Keratinocyte (primary cell): ENCODE measurements at regions not wholly inside any gene's neighbourhood (a gene's known extent, or its start where the extent isn't known, plus 50 kb on each side); places are given as distances from the start of the nearest gene placed in this dataset.

Experiments
- EZH2 ChIP-seq: IDR thresholded peaks from one replicate; pipeline ENCODE4 v1.6.1; 2012; ENCODE audit warnings: inconsistent platforms, mild to moderate bottlenecking, low read length, moderate library complexity
- TF ChIP-seq, protein P1 (sequence below), 3 experiments: IDR thresholded peaks in 1 of 3; conservative IDR thresholded peaks in 1 of 3; optimal IDR thresholded peaks in 1 of 3; 2 replicates in 2 of 3; 3 replicates in 1 of 3; pipeline versions ENCODE3 to v1.5.1; 2011; ENCODE audit warnings: low read length in 3 of 3, mild to moderate bottlenecking in 3 of 3, moderate library complexity in 2 of 3, control low read depth in 1 of 3, inconsistent platforms in 1 of 3; ENCODE audit not compliant: insufficient read depth in 2 of 3; ENCODE audit errors: extremely low read depth in 1 of 3

DNA sequence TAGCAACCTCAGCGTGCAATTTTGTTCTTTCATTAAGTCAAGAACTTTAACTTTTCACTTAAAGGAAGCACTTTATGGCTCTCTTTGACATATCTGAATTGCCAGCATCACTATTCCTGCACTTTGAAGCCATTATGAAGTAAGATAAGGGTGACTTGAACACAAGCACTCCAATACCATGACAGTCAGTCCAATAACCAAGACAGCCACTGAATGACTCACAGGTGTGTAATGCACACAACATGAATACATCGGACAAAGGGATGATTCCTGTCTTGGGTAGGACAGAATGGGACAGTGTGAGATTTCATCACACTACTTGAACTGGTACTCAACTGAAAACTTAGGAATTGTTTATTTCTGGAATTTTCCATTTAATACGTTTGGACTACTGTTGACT is 233.7 kb upstream of the IPO5 start:
- TF ChIP-seq, protein P1, sequence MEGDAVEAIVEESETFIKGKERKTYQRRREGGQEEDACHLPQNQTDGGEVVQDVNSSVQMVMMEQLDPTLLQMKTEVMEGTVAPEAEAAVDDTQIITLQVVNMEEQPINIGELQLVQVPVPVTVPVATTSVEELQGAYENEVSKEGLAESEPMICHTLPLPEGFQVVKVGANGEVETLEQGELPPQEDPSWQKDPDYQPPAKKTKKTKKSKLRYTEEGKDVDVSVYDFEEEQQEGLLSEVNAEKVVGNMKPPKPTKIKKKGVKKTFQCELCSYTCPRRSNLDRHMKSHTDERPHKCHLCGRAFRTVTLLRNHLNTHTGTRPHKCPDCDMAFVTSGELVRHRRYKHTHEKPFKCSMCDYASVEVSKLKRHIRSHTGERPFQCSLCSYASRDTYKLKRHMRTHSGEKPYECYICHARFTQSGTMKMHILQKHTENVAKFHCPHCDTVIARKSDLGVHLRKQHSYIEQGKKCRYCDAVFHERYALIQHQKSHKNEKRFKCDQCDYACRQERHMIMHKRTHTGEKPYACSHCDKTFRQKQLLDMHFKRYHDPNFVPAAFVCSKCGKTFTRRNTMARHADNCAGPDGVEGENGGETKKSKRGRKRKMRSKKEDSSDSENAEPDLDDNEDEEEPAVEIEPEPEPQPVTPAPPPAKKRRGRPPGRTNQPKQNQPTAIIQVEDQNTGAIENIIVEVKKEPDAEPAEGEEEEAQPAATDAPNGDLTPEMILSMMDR (optimal IDR thresholded peaks at IDR 0.05 in 1 of 3, IDR thresholded peaks at IDR 0.05 in 1 of 3, conservative IDR thresholded peaks at IDR 0.05 in 1 of 3; ENCODE audit: extremely low read depth in 1 of 3, insufficient read depth in 2 of 3, low read length in 3 of 3): no peak
- TF ChIP-seq EZH2: no peak
